GM19395 (cell line): ENCODE measurements at regions not wholly inside any gene's neighbourhood (a gene's known extent, or its start where the extent isn't known, plus 50 kb on each side); places are given as distances from the start of the nearest gene placed in this dataset.

Experiments used
- ATAC-seq: cut with Tn5 transposase; IDR thresholded peaks from one replicate; pipeline ENCODE4 v1.9.1; 2021; ENCODE audit warnings: mild to moderate bottlenecking, moderate library complexity; ENCODE audit not compliant: unreplicated experiment

GRCh38 chr15:31953478-31953877 is 76.8 kb upstream of the CHRNA7 start:
- no peak for ATAC-seq

GRCh38 chr15:31954374-31955172 is 75.7 kb upstream of the CHRNA7 start:
- no peak for ATAC-seq

DNA sequence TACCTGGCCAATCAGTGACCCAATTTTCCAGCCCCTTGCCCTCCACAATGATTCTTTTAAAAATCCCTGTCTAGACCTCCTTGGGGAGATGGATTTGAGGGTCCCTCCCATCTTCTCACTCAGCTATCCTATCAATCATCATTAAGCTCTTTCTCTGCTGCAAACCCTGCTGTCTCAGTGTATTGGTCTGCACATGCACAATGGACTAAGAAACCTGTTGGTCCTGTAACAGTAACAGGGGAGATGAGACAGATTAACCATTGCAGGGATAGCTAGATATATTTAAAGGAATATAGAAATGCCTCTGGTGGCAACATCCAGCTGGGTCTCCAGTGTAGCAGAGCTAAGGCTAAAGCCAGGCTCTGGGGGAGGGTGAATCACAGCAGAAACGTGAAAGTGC is 74.6 kb upstream of the CHRNA7 start:
- ATAC-seq, result no peak

- no peak for ATAC-seq
Measured at GRCh38 chr15:31957581-31957980, 72.7 kb upstream of the CHRNA7 start.

DNA sequence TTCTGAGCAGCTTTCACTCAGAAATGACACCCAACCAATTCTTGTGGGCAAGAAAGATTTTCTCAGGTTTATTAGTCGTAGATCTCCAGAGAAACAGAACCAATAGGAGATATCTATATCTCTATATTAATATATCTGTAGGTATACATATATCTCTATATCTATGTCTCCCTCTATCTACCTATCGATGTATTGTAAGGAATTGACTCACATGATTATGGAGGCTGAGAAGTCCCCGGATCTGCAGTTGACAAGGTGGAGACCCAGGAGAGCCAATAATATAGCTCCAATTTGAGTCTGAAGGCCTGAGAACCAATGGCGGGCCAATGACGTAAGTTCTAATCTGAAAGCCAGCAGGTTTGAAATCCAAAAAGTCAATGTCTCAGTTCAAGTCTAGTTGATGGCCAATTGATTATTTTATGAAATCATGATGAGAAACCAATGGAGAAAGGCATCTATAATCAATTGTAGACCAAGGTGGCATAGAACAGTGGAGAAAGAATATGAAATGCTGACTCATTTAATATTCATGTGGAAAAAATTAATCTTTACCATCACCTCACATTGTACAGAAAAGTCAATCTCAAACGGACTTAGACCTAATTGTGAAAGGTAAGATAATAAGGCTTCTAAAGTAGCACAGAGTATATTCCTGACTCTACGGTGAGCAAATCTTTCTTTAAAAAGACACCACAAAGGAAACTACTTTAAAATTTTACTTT is 65.6 kb upstream of the CHRNA7 start:
- ATAC-seq, result no peak

DNA sequence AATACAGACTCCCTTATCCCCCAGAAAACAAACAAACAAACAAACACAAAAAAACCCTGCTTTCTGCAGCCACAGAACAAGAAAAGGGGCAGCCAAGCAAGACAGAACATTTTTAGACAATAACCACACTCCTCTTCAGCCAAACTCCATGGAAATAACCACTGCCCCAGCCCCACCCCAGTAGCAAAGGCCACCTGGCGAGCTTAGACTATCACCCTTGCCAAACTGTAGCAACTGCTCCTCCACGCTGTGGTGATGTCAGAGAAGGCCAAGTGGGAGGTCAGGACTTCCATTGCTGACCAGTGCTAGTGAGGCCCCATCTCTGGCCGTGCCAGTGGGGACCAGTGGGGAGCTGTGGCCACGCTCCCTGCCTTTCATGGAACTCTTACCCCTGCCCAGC is 60.3 kb upstream of the CHRNA7 start:
- no peak for ATAC-seq

DNA sequence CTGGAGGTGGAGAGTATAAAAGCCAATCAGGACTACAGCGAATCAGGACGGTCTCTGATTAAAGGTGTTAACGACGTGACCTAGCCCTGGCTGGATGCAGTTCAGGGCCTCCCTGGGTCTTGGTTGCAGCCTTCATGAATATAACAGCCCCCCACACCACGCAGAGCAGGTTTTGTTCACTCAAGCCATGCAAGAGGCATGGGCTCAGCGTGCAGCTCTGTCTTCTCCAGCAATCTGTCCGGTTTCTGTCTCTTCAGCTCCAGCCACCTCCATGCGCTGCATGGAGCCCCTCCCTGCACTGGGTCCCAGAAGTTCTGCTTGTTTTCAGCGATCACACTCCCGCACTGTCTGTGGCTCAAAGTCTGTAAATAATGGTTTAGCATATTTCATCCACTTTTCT is 57.1 kb upstream of the CHRNA7 start:
- ATAC-seq, result no peak

- ATAC-seq, result no peak
Measured at GRCh38 chr15:31974154-31974794, 56.0 kb upstream of the CHRNA7 start.

GRCh38 chr15:31974855-31975829 is 55.2 kb upstream of the CHRNA7 start:
- no peak for ATAC-seq

DNA sequence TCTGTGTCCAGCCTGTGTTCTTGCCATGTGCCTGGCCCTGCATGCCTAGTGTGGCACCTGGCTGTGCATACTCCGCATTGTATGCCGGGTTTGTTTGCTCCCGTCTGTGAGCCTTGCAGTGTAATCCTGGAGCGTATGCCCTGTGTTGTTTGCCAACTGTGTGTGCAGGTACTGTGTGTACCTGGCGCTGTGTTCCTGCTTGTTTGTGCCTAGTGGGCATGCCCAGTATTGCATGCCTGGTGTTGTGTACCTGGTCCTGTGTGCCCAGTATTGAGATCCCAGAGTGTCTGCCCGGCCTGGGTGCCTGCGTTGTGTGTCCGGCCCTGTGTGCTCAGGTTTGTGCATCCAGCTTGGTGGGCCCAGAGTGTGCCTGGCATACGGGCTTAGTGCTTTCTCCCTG is 54.5 kb upstream of the CHRNA7 start:
- ATAC-seq, result no peak

GRCh38 chr15:31977138-31977537 is 53.2 kb upstream of the CHRNA7 start:
- no peak for ATAC-seq

DNA sequence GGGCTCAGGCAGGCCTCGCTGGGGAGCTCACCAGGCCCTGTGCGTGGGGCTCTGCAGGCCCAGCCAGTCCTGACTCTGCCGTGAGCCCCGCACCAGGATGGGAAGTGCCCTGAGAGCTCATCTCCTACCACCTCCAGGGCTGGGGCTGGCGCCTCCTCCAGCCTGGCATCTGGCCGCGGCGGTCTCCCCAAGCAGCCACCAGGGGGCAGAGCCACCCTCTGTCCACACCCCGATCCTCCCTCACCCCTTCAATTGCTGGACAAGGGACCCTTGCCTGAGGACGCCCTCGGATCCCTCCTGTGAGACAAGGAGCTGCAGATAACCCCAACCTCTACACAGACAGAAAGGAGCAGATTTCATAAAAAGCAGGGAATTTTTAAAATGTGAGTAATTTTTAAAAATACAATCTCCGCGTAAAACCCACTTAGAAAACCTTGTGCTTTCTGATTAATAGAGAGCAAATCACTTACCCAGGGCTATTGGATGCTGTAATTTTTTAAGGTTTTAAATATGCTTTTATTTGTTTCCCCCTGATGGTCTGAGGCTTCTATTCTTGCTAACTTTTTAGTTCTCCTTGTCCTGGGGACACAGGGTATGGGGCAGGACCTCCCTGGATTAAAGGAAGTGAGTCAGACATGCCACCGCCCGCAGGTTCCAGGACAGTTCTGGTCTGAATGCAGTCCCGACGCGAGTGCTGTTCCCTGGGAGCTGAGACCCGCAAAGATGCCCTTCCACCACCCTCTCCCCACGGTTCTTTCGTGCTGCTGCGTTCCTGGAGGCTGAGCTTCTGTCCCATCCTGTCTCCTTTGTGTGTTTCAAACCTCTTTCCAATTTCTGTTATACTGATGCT is 52.3 kb upstream of the CHRNA7 start:
- no peak for ATAC-seq
